HCT116 (cell line): ENCODE measurements at regions not wholly inside any gene's neighbourhood (a gene's known extent, or its start where the extent isn't known, plus 50 kb on each side); places are given as distances from the start of the nearest gene placed in this dataset.

Source experiments
- ATAC-seq: fragments of 200-7000 bp; cut with Tn5 transposase; 2 replicates; pipeline ENCODE4 v1.9.1; 2020; ENCODE audit warnings: mild to moderate bottlenecking, moderate library complexity
- BruUV-seq: library from RNA; stranded (reverse); fragments of 400-500 nt; replicated peaks from 2 replicates; lab custom pipeline; 2021; lab: Mats Ljungman, UMichigan
- CTCF ChIA-PET: fragments of 300-600 bp; sonication (Branson Sonifier 250); formaldehyde crosslinking; loops from one replicate; lab custom pipeline; 2021; ENCODE audit warnings: antibody characterized with exemption; lab: Charles Lee
- POLR2A ChIA-PET: fragments of 300-600, 350-600 bp; sonication (Branson Sonifier 250); formaldehyde crosslinking; loops from one replicate; lab custom pipeline; 2021; ENCODE audit warnings: antibody characterized with exemption; lab: Charles Lee
- RAD21 ChIA-PET, 2 experiments: fragments of 300-600 bp; sonication (Branson Sonifier 250); formaldehyde crosslinking; loops; one replicate each; lab custom pipeline; 2023; ENCODE audit warnings: low total read pairs in 2 of 2; ENCODE audit not compliant: uncharacterized antibody in 2 of 2, unreplicated experiment in 2 of 2, low non-redundant PET in 1 of 2; lab: Charles Lee
- DNase-seq: peaks from one replicate; pipeline ENCODE4 v3.0.0-alpha.2; 2010; ENCODE audit warnings: low read depth, low spot score
- H2AFZ ChIP-seq: fragments of 200-600 bp; shearing (Covaris generic), sonication (generic); 2 replicates; pipeline ENCODE4 v1.6.1; 2017; ENCODE audit warnings: low read depth, mixed run types, mixed read lengths, antibody characterized with exemption, low read length; ENCODE audit not compliant: poor library complexity, severe bottlenecking
- H3K27ac ChIP-seq: 2 replicates; pipeline ENCODE4 v1.5.1; 2012; ENCODE audit warnings: low read depth, low read length
- H3K27me3 ChIP-seq: fragments of 200-600 bp; sonication (generic); 2 replicates; pipeline ENCODE4 v1.6.1; 2016; ENCODE audit warnings: mixed run types, low read length, mixed read lengths; ENCODE audit not compliant: insufficient read depth
- H3K36me3 ChIP-seq, 2 experiments: fragments of 200-500 bp in 1 of 2; fragments of 200-600 bp in 1 of 2; sonication (Bioruptor generic) in 1 of 2; sonication (generic) in 1 of 2; 2 replicates each; pipeline versions ENCODE4 v1.5.1 to v1.6.1; 2014 to 2016; ENCODE audit warnings: low read length in 2 of 2, inconsistent platforms in 1 of 2, mixed read lengths in 1 of 2, mixed run types in 1 of 2; ENCODE audit not compliant: insufficient read depth in 2 of 2, control insufficient read depth in 1 of 2
- H3K4me1 ChIP-seq, 2 experiments: fragments of 200-600 bp in 1 of 2; sonication (generic) in 1 of 2; 2 replicates each; pipeline versions ENCODE4 v1.5.1 to v1.6.1; 2012 to 2017; ENCODE audit warnings: low read length in 2 of 2, inconsistent platforms in 1 of 2, mild to moderate bottlenecking in 1 of 2, mixed read lengths in 1 of 2, mixed run types in 1 of 2, moderate library complexity in 1 of 2; ENCODE audit not compliant: insufficient read depth in 2 of 2, control insufficient read depth in 1 of 2
- H3K4me2 ChIP-seq: fragments of 200-600 bp; sonication (generic); 2 replicates; pipeline ENCODE4 v1.6.1; 2017; ENCODE audit warnings: mixed run types, low read length, mixed read lengths
- H3K4me3 ChIP-seq, 2 experiments: fragments of 200-600 bp in 1 of 2; sonication (generic) in 1 of 2; replicated peaks in 1 of 2; 2 replicates each; pipeline ENCODE4 v1.5.1; 2011 to 2016; ENCODE audit warnings: low read length in 2 of 2, control low read depth in 1 of 2, low read depth in 1 of 2, mild to moderate bottlenecking in 1 of 2, mixed read lengths in 1 of 2, mixed run types in 1 of 2
- H3K79me2 ChIP-seq: fragments of 200-600 bp; sonication (generic); 2 replicates; pipeline ENCODE4 v1.6.1; 2017; ENCODE audit warnings: mild to moderate bottlenecking, mixed run types, low read length, moderate library complexity, mixed read lengths; ENCODE audit not compliant: insufficient read depth
- H3K9ac ChIP-seq: fragments of 200-600 bp; sonication (generic); 2 replicates; pipeline ENCODE4 v1.6.1; 2016; ENCODE audit warnings: low read length, mixed read lengths
- H3K9me2 ChIP-seq: fragments of 200-600 bp; sonication (generic), shearing (Covaris generic); 2 replicates; pipeline ENCODE4 v1.6.1; 2017; ENCODE audit warnings: mixed run types, mild to moderate bottlenecking, moderate library complexity; ENCODE audit not compliant: insufficient read depth
- H3K9me3 ChIP-seq, 2 experiments: fragments of 200-500 bp in 1 of 2; fragments of 200-600 bp in 1 of 2; sonication (Bioruptor generic) in 1 of 2; sonication (generic) in 1 of 2; 2 replicates each; pipeline ENCODE4 v1.6.1; 2014 to 2017; ENCODE audit warnings: low read length in 2 of 2, mixed read lengths in 2 of 2, inconsistent platforms in 1 of 2, low read depth in 1 of 2, mild to moderate bottlenecking in 1 of 2, mixed run types in 1 of 2, moderate library complexity in 1 of 2; ENCODE audit not compliant: control insufficient read depth in 1 of 2, insufficient read depth in 1 of 2
- H4K20me1 ChIP-seq: fragments of 200-600 bp; sonication (generic), shearing (Covaris generic); 2 replicates; pipeline ENCODE4 v1.6.1; 2017; ENCODE audit warnings: mixed run types, mild to moderate bottlenecking, moderate library complexity; ENCODE audit not compliant: insufficient read depth
- ATF3 ChIP-seq: IDR thresholded peaks from 2 replicates; pipeline ENCODE4 v1.6.1; 2012
- CBX3 ChIP-seq: IDR thresholded peaks from 2 replicates; pipeline ENCODE4 v1.6.1; 2012; ENCODE audit warnings: low read depth
- CEBPB ChIP-seq: IDR thresholded peaks from 2 replicates; pipeline ENCODE4 v1.6.1; 2012; ENCODE audit warnings: low read depth
- CTCF ChIP-seq, 3 experiments: fragments of 200-600 bp in 1 of 3; sonication (generic) in 1 of 3; IDR thresholded peaks in 2 of 3; conservative IDR thresholded peaks in 1 of 3; 2 replicates each; pipeline ENCODE4 v1.5.1; 2012 to 2017; ENCODE audit warnings: low read depth in 2 of 3, low read length in 2 of 3, antibody characterized with exemption in 1 of 3, borderline replicate concordance in 1 of 3, control low read depth in 1 of 3, mild to moderate bottlenecking in 1 of 3, mixed read lengths in 1 of 3, mixed run types in 1 of 3, moderate library complexity in 1 of 3; ENCODE audit not compliant: insufficient read depth in 1 of 3
- EGR1 ChIP-seq: IDR thresholded peaks from 2 replicates; pipeline ENCODE4 v1.6.1; 2012; ENCODE audit warnings: low read depth
- EZH2 ChIP-seq: fragments of 200-600 bp; sonication (generic); IDR thresholded peaks from 2 replicates; pipeline ENCODE4 v1.6.1; 2017; ENCODE audit warnings: antibody characterized with exemption, mixed run types
- FOSL1 ChIP-seq: IDR thresholded peaks from 2 replicates; pipeline ENCODE4 v1.6.1; 2012; ENCODE audit warnings: low read depth
- POLR2A ChIP-seq: IDR thresholded peaks from 2 replicates; pipeline ENCODE4 v1.7.0; 2011; ENCODE audit warnings: borderline replicate concordance; ENCODE audit not compliant: insufficient read depth, insufficient read length; ENCODE audit errors: extremely low read depth
- POLR2AphosphoS5 ChIP-seq: IDR thresholded peaks from 2 replicates; pipeline ENCODE4 v1.6.1; 2011; ENCODE audit warnings: mild to moderate bottlenecking, low read depth, low read length, moderate library complexity
- RAD21 ChIP-seq: IDR thresholded peaks from 2 replicates; pipeline ENCODE4 v1.6.1; 2012; ENCODE audit warnings: low read depth, mild to moderate bottlenecking
- SIN3A ChIP-seq: IDR thresholded peaks from 2 replicates; pipeline ENCODE4 v1.6.1; 2012; ENCODE audit warnings: low read depth
- SP1 ChIP-seq: IDR thresholded peaks from 2 replicates; pipeline ENCODE4 v1.6.1; 2012; ENCODE audit warnings: low read depth
- SRF ChIP-seq: IDR thresholded peaks from 2 replicates; pipeline ENCODE4 v1.6.1; 2012; ENCODE audit warnings: low read depth
- TCF7L2 ChIP-seq: IDR thresholded peaks from 2 replicates; pipeline ENCODE4 v1.7.0; 2011; ENCODE audit warnings: borderline replicate concordance, inconsistent platforms; ENCODE audit not compliant: insufficient read depth, insufficient read length; ENCODE audit errors: extremely low read depth
- YY1 ChIP-seq: IDR thresholded peaks from 2 replicates; pipeline ENCODE4 v1.6.1; 2011; ENCODE audit warnings: low read length, low read depth, moderate library complexity, mild to moderate bottlenecking; ENCODE audit not compliant: insufficient replicate concordance; ENCODE audit errors: extremely low read depth
- ZFX ChIP-seq: fragments of 450-650 bp; IDR thresholded peaks from 2 replicates; pipeline ENCODE4 v1.6.1; 2017
- intact Hi-C: fragments of 100-400 bp; cut with micrococcal nuclease; formaldehyde crosslinking; loops from 2 replicates; pipeline ENCODE4 v1.10.0; 2022
- TF ChIP-seq, protein P1 (sequence below): IDR thresholded peaks from 2 replicates; pipeline ENCODE4 v1.6.1; 2011; ENCODE audit warnings: mild to moderate bottlenecking, low read length, moderate library complexity; ENCODE audit not compliant: insufficient replicate concordance; ENCODE audit errors: extremely low read depth
- TF ChIP-seq, protein P2 (sequence below): IDR thresholded peaks from 2 replicates; pipeline ENCODE4 v1.6.1; 2012

GRCh38 chr17:13160296-13160695, 142.5 kb upstream of the ELAC2 start:
- no TSS peak for BruUV-seq
- RAD21 ChIA-PET, result no interaction called here
- no peaks in the 10 kb centered on the region for H3K4me1 ChIP-seq

More at GRCh38 chr17:13160296-13160695, 142.5 kb upstream of the ELAC2 start:
- Histone ChIP-seq H3K27ac (no peak overlapping the region), H3K4me3 (no peak overlapping the region), H2AFZ (no peak overlapping the region), H3K9ac (no peak overlapping the region), H3K9me3 (no peaks in the 10 kb centered on the region), H3K9me2 (no peaks in the 10 kb centered on the region), H3K27me3 (0 out of 2 replicates have a peak, but pooled peaks cover 5% of the 10 kb centered on the region), H3K79me2 (no peaks in the 10 kb centered on the region), H3K36me3 (no peaks in the 10 kb centered on the region), H3K4me2 (no peak overlapping the region), H4K20me1 (no peaks in the 10 kb centered on the region)
- TF ChIP-seq YY1 (no peak), POLR2AphosphoS5 (no peak), POLR2A (no peak), TCF7L2 (no peak), ATF3 (no peak), SP1 (no peak), FOSL1 (no peak), CEBPB (no peak), SRF (no peak), RAD21 (no peak), EZH2 (no peak), CTCF (IDR thresholded peaks at IDR 0.05 in 2 of 3, conservative IDR thresholded peaks at IDR 0.05 in 1 of 3; ENCODE audit: borderline replicate concordance in 1 of 3, insufficient read depth in 1 of 3, low read depth in 2 of 3, low read length in 2 of 3) (no peak), CBX3 (no peak), EGR1 (no peak), ZFX (no peak), SIN3A (no peak)
- TF ChIP-seq, protein P1, sequence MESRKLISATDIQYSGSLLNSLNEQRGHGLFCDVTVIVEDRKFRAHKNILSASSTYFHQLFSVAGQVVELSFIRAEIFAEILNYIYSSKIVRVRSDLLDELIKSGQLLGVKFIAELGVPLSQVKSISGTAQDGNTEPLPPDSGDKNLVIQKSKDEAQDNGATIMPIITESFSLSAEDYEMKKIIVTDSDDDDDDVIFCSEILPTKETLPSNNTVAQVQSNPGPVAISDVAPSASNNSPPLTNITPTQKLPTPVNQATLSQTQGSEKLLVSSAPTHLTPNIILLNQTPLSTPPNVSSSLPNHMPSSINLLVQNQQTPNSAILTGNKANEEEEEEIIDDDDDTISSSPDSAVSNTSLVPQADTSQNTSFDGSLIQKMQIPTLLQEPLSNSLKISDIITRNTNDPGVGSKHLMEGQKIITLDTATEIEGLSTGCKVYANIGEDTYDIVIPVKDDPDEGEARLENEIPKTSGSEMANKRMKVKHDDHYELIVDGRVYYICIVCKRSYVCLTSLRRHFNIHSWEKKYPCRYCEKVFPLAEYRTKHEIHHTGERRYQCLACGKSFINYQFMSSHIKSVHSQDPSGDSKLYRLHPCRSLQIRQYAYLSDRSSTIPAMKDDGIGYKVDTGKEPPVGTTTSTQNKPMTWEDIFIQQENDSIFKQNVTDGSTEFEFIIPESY, result no peak
- TF ChIP-seq, protein P2, sequence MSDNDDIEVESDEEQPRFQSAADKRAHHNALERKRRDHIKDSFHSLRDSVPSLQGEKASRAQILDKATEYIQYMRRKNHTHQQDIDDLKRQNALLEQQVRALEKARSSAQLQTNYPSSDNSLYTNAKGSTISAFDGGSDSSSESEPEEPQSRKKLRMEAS, result no peak
- intact Hi-C loops, result no loop called here
- ChIA-PET POLR2A (no interaction called here), CTCF (no interaction called here)
- DNase-seq (no peak), ATAC-seq (no peak)
